ENCODE measurements at regions not wholly inside any gene's neighbourhood (a gene's known extent, or its start where the extent isn't known, plus 50 kb on each side); places are given as distances from the start of the nearest gene placed in this dataset.
"Not testable (repeated sequence)": the region's sequence is repeated elsewhere in the genome, so short reads cannot be mapped to it uniquely, and the experiment has no call there.

GRCh38 chr7:112540839-112541577, 60.2 kb downstream of the LSMEM1 start:
- DNase-seq (ENCODE audit: low read depth), result peak; percentile 10
- no peak for TF ChIP-seq CTCF (conservative IDR thresholded peaks at IDR 0.05; ENCODE audit: low read length)
- H3K4me3 ChIP-seq (ENCODE audit: low read length), result no peak overlapping the region

GRCh38 chr7:112546723-112547513, 66.1 kb downstream of the LSMEM1 start:
- no peak overlapping the region for H3K4me3 ChIP-seq (ENCODE audit: low read length)
- TF ChIP-seq CTCF (conservative IDR thresholded peaks at IDR 0.05; ENCODE audit: low read length), result peak; percentile 9; the same call in 1 of the 2 replicates
- no peak for DNase-seq (ENCODE audit: low read depth)

- TF ChIP-seq CTCF (conservative IDR thresholded peaks at IDR 0.05; ENCODE audit: low read length), result no peak
- DNase-seq (ENCODE audit: low read depth), result peak; percentile 13
- H3K4me3 ChIP-seq (ENCODE audit: low read length), result no peak overlapping the region
Measured at GRCh38 chr7:112547916-112548315, 67.1 kb downstream of the LSMEM1 start.

GRCh38 chr7:112550468-112551060, 69.8 kb downstream of the LSMEM1 start:
- no peak overlapping the region for H3K4me3 ChIP-seq (ENCODE audit: low read length)
- peak; percentile 70 for DNase-seq (ENCODE audit: low read depth)
- TF ChIP-seq CTCF (conservative IDR thresholded peaks at IDR 0.05; ENCODE audit: low read length), result peak; percentile 100

- DNase-seq (ENCODE audit: low read depth); H3K4me3 ChIP-seq (ENCODE audit: low read length): not testable (repeated sequence)
Measured at GRCh38 chr7:112551521-112551920, 70.7 kb downstream of the LSMEM1 start.

GRCh38 chr7:112554591-112554990, 73.8 kb downstream of the LSMEM1 start:
- DNase-seq (ENCODE audit: low read depth), result no peak
- TF ChIP-seq CTCF (conservative IDR thresholded peaks at IDR 0.05; ENCODE audit: low read length), result peak; percentile 22; the same call in 1 of the 2 replicates
- H3K4me3 ChIP-seq (ENCODE audit: low read length), result no peak overlapping the region

GRCh38 chr7:112556633-112557032, 75.8 kb downstream of the LSMEM1 start:
- no peak for TF ChIP-seq CTCF (conservative IDR thresholded peaks at IDR 0.05; ENCODE audit: low read length)
- H3K4me3 ChIP-seq (ENCODE audit: low read length), result no peak overlapping the region
- DNase-seq (ENCODE audit: low read depth), result no peak
